Smooth muscle cell (in vitro differentiated cells): ENCODE measurements at regions not wholly inside any gene's neighbourhood (a gene's known extent, or its start where the extent isn't known, plus 50 kb on each side); places are given as distances from the start of the nearest gene placed in this dataset.

Source experiments
- DNase-seq: peaks from one replicate; lab custom pipeline; 2025; ENCODE audit not compliant: unreplicated experiment; lab: John Stamatoyannopoulos, UW
- H2AFZ ChIP-seq: fragments of 200-600 bp; sonication (generic); 2 replicates; pipeline ENCODE4 v1.6.0; 2016; ENCODE audit warnings: antibody characterized with exemption, low read depth, mild to moderate bottlenecking
- H3F3A ChIP-seq: fragments of 200-600 bp; sonication (generic); 2 replicates; pipeline ENCODE4 v1.6.0; 2017; ENCODE audit warnings: antibody characterized with exemption, low read depth
- H3K27ac ChIP-seq: fragments of 200-600 bp; sonication (generic); 2 replicates; pipeline ENCODE4 v1.5.1; 2016; ENCODE audit warnings: low read depth, mild to moderate bottlenecking
- H3K27me3 ChIP-seq: fragments of 200-600 bp; sonication (generic); 2 replicates; pipeline ENCODE4 v1.6.1; 2016; ENCODE audit warnings: low read depth, mild to moderate bottlenecking
- H3K36me3 ChIP-seq: fragments of 200-600 bp; sonication (generic); 2 replicates; pipeline ENCODE4 v1.5.1; 2016; ENCODE audit warnings: low read depth
- H3K4me1 ChIP-seq: fragments of 200-600 bp; sonication (generic); 2 replicates; pipeline ENCODE4 v1.5.1; 2016; ENCODE audit warnings: low read depth
- H3K4me2 ChIP-seq: fragments of 200-600 bp; sonication (generic); 2 replicates; pipeline ENCODE4 v1.6.0; 2016; ENCODE audit warnings: mild to moderate bottlenecking
- H3K4me3 ChIP-seq: fragments of 200-600 bp; sonication (generic); 2 replicates; pipeline ENCODE4 v1.5.1; 2016; ENCODE audit warnings: mild to moderate bottlenecking
- H3K79me2 ChIP-seq: fragments of 200-600 bp; sonication (generic); 2 replicates; pipeline ENCODE4 v1.6.0; 2016; ENCODE audit warnings: low read depth, mild to moderate bottlenecking
- H3K9ac ChIP-seq: fragments of 200-600 bp; sonication (generic); 2 replicates; pipeline ENCODE4 v1.6.0; 2016; ENCODE audit warnings: low read depth
- H3K9me3 ChIP-seq: fragments of 200-600 bp; sonication (generic); replicated peaks from 2 replicates; pipeline ENCODE4 v1.5.1; 2016; ENCODE audit warnings: low read depth
- H4K20me1 ChIP-seq: fragments of 200-600 bp; sonication (generic); 2 replicates; pipeline ENCODE4 v1.6.0; 2016; ENCODE audit warnings: low read depth
- CTCF ChIP-seq: fragments of 200-600 bp; sonication (generic); IDR thresholded peaks from 2 replicates; pipeline ENCODE4 v1.5.1; 2017; ENCODE audit warnings: borderline replicate concordance, mild to moderate bottlenecking, antibody characterized with exemption; ENCODE audit not compliant: insufficient read depth, poor library complexity, severe bottlenecking
- WGBS: methylation state at CpG from one replicate; pipeline ENCODE4 v1.1.7; 2016; ENCODE audit warnings: low lambda C conversion rate; 5-methylcytosine and 5-hydroxymethylcytosine counted together

GRCh38 chr14:51398898-51399297 is 158.9 kb downstream of the TMX1 start:
- Histone ChIP-seq H3K4me1 (peaks cover 28% of the 10 kb centered on the region), H4K20me1 (no peaks in the 10 kb centered on the region), H2AFZ (peak overlapping the region; percentile 36), H3K27ac (peak overlapping the region; percentile 96), H3K4me2 (no peak overlapping the region), H3F3A (peaks cover 16% of the 10 kb centered on the region), H3K9me3 (no peaks in the 10 kb centered on the region), H3K9ac (no peak overlapping the region), H3K36me3 (no peaks in the 10 kb centered on the region), H3K4me3 (no peak overlapping the region), H3K79me2 (no peaks in the 10 kb centered on the region), H3K27me3 (no peaks in the 10 kb centered on the region)
- TF ChIP-seq CTCF = no peak
- WGBS = 68% methylated on average over 4 of the region's 4 CpGs
- no peak for DNase-seq

GRCh38 chr14:51400139-51400538 is 160.1 kb downstream of the TMX1 start:
- no peaks in the 10 kb centered on the region for H4K20me1 ChIP-seq
- peaks cover 18% of the 10 kb centered on the region for H3K4me1 ChIP-seq
- no peaks in the 10 kb centered on the region for H3K36me3 ChIP-seq
- H3K79me2 ChIP-seq = no peaks in the 10 kb centered on the region
- H3K9me3 ChIP-seq = no peaks in the 10 kb centered on the region
- peaks cover 5% of the 10 kb centered on the region for H3F3A ChIP-seq
- WGBS = 98% methylated on average over 2 of the region's 2 CpGs
- H3K9ac ChIP-seq = no peak overlapping the region
- no peak for TF ChIP-seq CTCF
- no peak overlapping the region for H2AFZ ChIP-seq
- H3K4me3 ChIP-seq = no peak overlapping the region
- H3K27me3 ChIP-seq = no peaks in the 10 kb centered on the region
- H3K4me2 ChIP-seq = no peak overlapping the region
- DNase-seq = no peak
- no peak overlapping the region for H3K27ac ChIP-seq

- Histone ChIP-seq H3K9me3 (no peaks in the 10 kb centered on the region), H3K9ac (no peak overlapping the region), H3K36me3 (no peaks in the 10 kb centered on the region), H3K4me2 (no peak overlapping the region), H2AFZ (no peak overlapping the region), H3K79me2 (no peaks in the 10 kb centered on the region), H4K20me1 (no peaks in the 10 kb centered on the region), H3K27ac (no peak overlapping the region), H3F3A (no peaks in the 10 kb centered on the region), H3K27me3 (no peaks in the 10 kb centered on the region), H3K4me3 (no peak overlapping the region), H3K4me1 (peaks cover 7% of the 10 kb centered on the region)
- TF ChIP-seq CTCF = no peak
- WGBS = 94% methylated on average over 2 of the region's 2 CpGs
- no peak for DNase-seq
Measured at GRCh38 chr14:51401272-51401671, 161.2 kb downstream of the TMX1 start.

GRCh38 chr14:51401756-51402155 is 161.7 kb downstream of the TMX1 start:
- Histone ChIP-seq H3K27ac (no peak overlapping the region), H3K36me3 (no peaks in the 10 kb centered on the region), H3K4me3 (no peak overlapping the region), H3K79me2 (no peaks in the 10 kb centered on the region), H3K4me1 (peaks cover 5% of the 10 kb centered on the region), H3K27me3 (no peaks in the 10 kb centered on the region), H2AFZ (no peak overlapping the region), H3K4me2 (no peak overlapping the region), H3K9ac (no peak overlapping the region), H3F3A (no peaks in the 10 kb centered on the region), H3K9me3 (no peaks in the 10 kb centered on the region), H4K20me1 (no peaks in the 10 kb centered on the region)
- 73% methylated on average over 2 of the region's 2 CpGs for WGBS
- TF ChIP-seq CTCF = no peak
- no peak for DNase-seq
